ENCODE measurements at regions not wholly inside any gene's neighbourhood (a gene's known extent, or its start where the extent isn't known, plus 50 kb on each side); places are given as distances from the start of the nearest gene placed in this dataset.
A peak's percentile ranks its signal among the peaks of the same experiment; 100 is the strongest.

DNA sequence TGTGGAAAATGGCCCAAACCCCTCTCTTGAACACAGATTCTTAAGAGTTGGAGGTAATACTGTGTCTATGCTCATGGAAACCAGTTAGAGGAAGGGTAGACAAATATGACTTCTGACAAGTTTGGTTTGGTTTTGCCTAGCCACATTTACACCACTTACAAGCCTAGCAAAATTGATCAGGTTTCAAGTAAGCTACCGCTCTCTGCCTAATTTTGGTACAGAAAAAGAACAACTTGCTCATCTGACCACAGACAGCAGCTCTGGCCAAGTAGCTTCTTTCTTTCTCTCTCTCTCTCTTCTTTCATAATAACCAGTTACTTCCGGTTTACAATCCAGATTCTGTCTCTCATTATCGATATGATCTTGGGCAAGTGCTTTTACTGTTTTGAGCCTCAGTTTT lies 260.0 kb downstream of the GLUD2 start:
- Histone ChIP-seq H3K79me2 (ENCODE audit: low read length) (no peaks in the 10 kb centered on the region), H3K27me3 (replicated peaks; ENCODE audit: insufficient read depth, low read length) (no peaks in the 10 kb centered on the region), H3K36me3 (replicated peaks; ENCODE audit: insufficient read depth, low read length) (no peaks in the 10 kb centered on the region), H3K9me2 (replicated peaks; ENCODE audit: insufficient read depth, low read length) (no peaks in the 10 kb centered on the region), H2AFZ (ENCODE audit: low read length) (0 out of 2 replicates have a peak overlapping the region, but pooled peaks have one; percentile 68), H3K4me1 (ENCODE audit: low read length) (peaks cover 20% of the 10 kb centered on the region), H4K20me1 (ENCODE audit: insufficient read depth, low read length) (no peaks in the 10 kb centered on the region), H3F3A (ENCODE audit: insufficient read depth, low read length) (peaks cover 18% of the 10 kb centered on the region), H3K4me3 (ENCODE audit: low read length) (peak overlapping the region; percentile 46), H3K27ac (ENCODE audit: low read length) (peak overlapping the region; percentile 84), H3K9me3 (replicated peaks; ENCODE audit: insufficient read depth, low read length) (no peaks in the 10 kb centered on the region), H3K9ac (ENCODE audit: low read length) (peak overlapping the region; percentile 41; the same call in 1 of the 2 replicates), H3K4me2 (ENCODE audit: low read depth, low read length) (peak overlapping the region; percentile 78)
- DNase-seq, result peak; percentile 84
- TF ChIP-seq EZH2phosphoT487 (IDR thresholded peaks at IDR 0.05; ENCODE audit: low read length) (no peak), EZH2 (optimal IDR thresholded peaks at IDR 0.05; ENCODE audit: low read depth, low read length) (no peak)
- TF ChIP-seq, protein P1, sequence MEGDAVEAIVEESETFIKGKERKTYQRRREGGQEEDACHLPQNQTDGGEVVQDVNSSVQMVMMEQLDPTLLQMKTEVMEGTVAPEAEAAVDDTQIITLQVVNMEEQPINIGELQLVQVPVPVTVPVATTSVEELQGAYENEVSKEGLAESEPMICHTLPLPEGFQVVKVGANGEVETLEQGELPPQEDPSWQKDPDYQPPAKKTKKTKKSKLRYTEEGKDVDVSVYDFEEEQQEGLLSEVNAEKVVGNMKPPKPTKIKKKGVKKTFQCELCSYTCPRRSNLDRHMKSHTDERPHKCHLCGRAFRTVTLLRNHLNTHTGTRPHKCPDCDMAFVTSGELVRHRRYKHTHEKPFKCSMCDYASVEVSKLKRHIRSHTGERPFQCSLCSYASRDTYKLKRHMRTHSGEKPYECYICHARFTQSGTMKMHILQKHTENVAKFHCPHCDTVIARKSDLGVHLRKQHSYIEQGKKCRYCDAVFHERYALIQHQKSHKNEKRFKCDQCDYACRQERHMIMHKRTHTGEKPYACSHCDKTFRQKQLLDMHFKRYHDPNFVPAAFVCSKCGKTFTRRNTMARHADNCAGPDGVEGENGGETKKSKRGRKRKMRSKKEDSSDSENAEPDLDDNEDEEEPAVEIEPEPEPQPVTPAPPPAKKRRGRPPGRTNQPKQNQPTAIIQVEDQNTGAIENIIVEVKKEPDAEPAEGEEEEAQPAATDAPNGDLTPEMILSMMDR (IDR thresholded peaks at IDR 0.05; ENCODE audit: low read length), result no peak

DNA sequence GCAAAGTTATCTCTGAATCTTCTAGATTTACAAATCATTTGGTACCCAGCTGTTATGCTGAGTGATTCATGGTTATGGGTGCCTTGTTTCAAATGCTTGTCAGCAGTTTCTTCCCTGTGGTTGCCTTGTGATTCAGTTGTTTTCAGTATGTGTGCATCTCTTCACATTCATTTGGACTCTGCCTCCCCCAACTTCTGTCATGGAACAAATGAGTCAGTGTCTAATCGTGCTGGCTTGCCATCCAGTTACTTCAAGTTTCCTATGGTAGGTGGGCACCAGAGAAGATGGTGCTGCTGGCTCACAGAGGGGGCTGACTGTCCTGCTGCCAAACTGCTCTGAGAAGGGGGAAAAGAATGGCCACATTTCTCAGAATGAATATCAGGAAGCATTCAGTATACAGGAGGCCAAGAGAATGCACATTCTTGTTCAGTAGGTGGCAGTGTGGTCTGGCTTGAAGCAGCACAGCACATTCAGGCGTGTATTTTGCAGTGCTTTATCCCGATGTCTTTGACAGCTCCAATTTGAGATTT lies 260.9 kb downstream of the GLUD2 start:
- peak overlapping the region; percentile 68 for H2AFZ ChIP-seq (ENCODE audit: low read length)
- peak overlapping the region; percentile 41; the same call in 1 of the 2 replicates for H3K9ac ChIP-seq (ENCODE audit: low read length)

DNA sequence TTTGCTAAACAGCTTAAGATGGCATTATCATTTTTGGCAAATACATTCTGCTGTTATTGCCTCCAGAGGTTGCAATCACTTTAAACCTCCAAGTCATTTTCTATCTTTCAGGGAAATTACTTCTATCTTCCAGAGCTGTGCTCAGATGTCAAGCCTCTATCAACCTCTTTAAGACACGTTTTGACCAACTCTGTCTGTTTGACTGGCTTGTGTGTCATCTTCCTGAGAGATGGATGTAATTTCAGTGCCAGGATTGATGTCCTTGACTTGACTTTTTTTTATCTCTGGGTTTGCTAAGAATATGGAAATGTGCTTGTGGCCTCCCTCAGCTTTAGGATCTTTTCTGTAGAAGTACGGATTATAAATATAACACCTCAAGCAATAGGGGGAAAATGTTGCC lies 263.4 kb downstream of the GLUD2 start:
- Histone ChIP-seq H4K20me1 (ENCODE audit: insufficient read depth, low read length) (no peaks in the 10 kb centered on the region), H3K27me3 (replicated peaks; ENCODE audit: insufficient read depth, low read length) (no peaks in the 10 kb centered on the region), H3K9me2 (replicated peaks; ENCODE audit: insufficient read depth, low read length) (no peaks in the 10 kb centered on the region), H2AFZ (ENCODE audit: low read length) (no peak overlapping the region), H3K27ac (ENCODE audit: low read length) (no peak overlapping the region), H3K36me3 (replicated peaks; ENCODE audit: insufficient read depth, low read length) (no peaks in the 10 kb centered on the region), H3F3A (ENCODE audit: insufficient read depth, low read length) (peaks cover 18% of the 10 kb centered on the region), H3K4me3 (ENCODE audit: low read length) (no peak overlapping the region), H3K4me2 (ENCODE audit: low read depth, low read length) (no peak overlapping the region), H3K79me2 (ENCODE audit: low read length) (no peaks in the 10 kb centered on the region), H3K9ac (ENCODE audit: low read length) (no peak overlapping the region), H3K9me3 (replicated peaks; ENCODE audit: insufficient read depth, low read length) (no peaks in the 10 kb centered on the region), H3K4me1 (ENCODE audit: low read length) (peaks cover 20% of the 10 kb centered on the region)
- DNase-seq, result no peak
- TF ChIP-seq EZH2 (optimal IDR thresholded peaks at IDR 0.05; ENCODE audit: low read depth, low read length) (no peak), EZH2phosphoT487 (IDR thresholded peaks at IDR 0.05; ENCODE audit: low read length) (no peak)
- TF ChIP-seq, protein P1 (IDR thresholded peaks at IDR 0.05; ENCODE audit: low read length), result no peak

More for the DNA sequence above, 260.9 kb downstream of the GLUD2 start:
- peaks cover 18% of the 10 kb centered on the region for H3F3A ChIP-seq (ENCODE audit: insufficient read depth, low read length)
- H3K4me1 ChIP-seq (ENCODE audit: low read length), result peaks cover 20% of the 10 kb centered on the region
- H3K9me2 ChIP-seq (replicated peaks; ENCODE audit: insufficient read depth, low read length), result no peaks in the 10 kb centered on the region
- peak overlapping the region; percentile 78 for H3K4me2 ChIP-seq (ENCODE audit: low read depth, low read length)
- H3K27ac ChIP-seq (ENCODE audit: low read length), result peak overlapping the region; percentile 84
- peak; percentile 87 for DNase-seq
- no peaks in the 10 kb centered on the region for H3K9me3 ChIP-seq (replicated peaks; ENCODE audit: insufficient read depth, low read length)
- no peaks in the 10 kb centered on the region for H3K27me3 ChIP-seq (replicated peaks; ENCODE audit: insufficient read depth, low read length)
- no peaks in the 10 kb centered on the region for H4K20me1 ChIP-seq (ENCODE audit: insufficient read depth, low read length)
- TF ChIP-seq, protein P1 (IDR thresholded peaks at IDR 0.05; ENCODE audit: low read length), result peak; percentile 79
- TF ChIP-seq EZH2 (optimal IDR thresholded peaks at IDR 0.05; ENCODE audit: low read depth, low read length), result no peak
- H3K36me3 ChIP-seq (replicated peaks; ENCODE audit: insufficient read depth, low read length), result no peaks in the 10 kb centered on the region
- peak overlapping the region; percentile 46 for H3K4me3 ChIP-seq (ENCODE audit: low read length)
- no peaks in the 10 kb centered on the region for H3K79me2 ChIP-seq (ENCODE audit: low read length)
